ENCODE measurements at regions not wholly inside any gene's neighbourhood (a gene's known extent, or its start where the extent isn't known, plus 50 kb on each side); places are given as distances from the start of the nearest gene placed in this dataset.

DNA sequence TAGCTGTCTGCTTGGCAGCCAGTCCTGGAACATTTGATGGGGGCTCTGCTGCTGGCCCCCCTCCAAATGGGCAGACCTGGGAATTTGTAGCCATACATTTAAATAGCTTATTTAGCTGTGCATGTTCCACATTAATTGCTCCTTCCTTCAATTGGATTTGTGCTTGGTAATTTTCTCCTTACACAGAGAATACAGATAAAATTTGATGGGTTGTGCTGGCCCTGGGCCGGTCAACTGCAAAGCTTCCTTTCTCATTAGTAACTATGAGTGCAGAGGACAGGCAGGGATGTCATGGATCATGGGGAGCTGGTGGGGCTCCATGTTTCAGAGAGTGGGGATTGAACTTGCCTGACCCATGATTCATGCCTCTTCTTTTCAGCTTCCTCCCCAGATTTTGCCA lies 201.5 kb upstream of the GHITM start:
- no peak for TF ChIP-seq POLR2A (IDR thresholded peaks at IDR 0.05)
- no peak for TF ChIP-seq EP300 (IDR thresholded peaks at IDR 0.05)
- TF ChIP-seq, protein P1, sequence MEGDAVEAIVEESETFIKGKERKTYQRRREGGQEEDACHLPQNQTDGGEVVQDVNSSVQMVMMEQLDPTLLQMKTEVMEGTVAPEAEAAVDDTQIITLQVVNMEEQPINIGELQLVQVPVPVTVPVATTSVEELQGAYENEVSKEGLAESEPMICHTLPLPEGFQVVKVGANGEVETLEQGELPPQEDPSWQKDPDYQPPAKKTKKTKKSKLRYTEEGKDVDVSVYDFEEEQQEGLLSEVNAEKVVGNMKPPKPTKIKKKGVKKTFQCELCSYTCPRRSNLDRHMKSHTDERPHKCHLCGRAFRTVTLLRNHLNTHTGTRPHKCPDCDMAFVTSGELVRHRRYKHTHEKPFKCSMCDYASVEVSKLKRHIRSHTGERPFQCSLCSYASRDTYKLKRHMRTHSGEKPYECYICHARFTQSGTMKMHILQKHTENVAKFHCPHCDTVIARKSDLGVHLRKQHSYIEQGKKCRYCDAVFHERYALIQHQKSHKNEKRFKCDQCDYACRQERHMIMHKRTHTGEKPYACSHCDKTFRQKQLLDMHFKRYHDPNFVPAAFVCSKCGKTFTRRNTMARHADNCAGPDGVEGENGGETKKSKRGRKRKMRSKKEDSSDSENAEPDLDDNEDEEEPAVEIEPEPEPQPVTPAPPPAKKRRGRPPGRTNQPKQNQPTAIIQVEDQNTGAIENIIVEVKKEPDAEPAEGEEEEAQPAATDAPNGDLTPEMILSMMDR (IDR thresholded peaks at IDR 0.05), result no peak
- TF ChIP-seq POLR2AphosphoS5 (IDR thresholded peaks at IDR 0.05), result no peak
- WGBS, 2 donors (ENCODE audit: low coverage in 1 of 2), result 43% methylated on average over 1 of the region's 1 CpG; no CpG with 5 or more reads in 1 of the 2 donors
- Histone ChIP-seq H3K4me1 (no peaks in the 10 kb centered on the region), H3K27ac (no peak overlapping the region), H3K4me3 (no peak overlapping the region), H3K36me3 (no peaks in the 10 kb centered on the region), H3K9me3 (no peaks in the 10 kb centered on the region), H3K27me3 (no peaks in the 10 kb centered on the region)
- ATAC-seq, result no peak

DNA sequence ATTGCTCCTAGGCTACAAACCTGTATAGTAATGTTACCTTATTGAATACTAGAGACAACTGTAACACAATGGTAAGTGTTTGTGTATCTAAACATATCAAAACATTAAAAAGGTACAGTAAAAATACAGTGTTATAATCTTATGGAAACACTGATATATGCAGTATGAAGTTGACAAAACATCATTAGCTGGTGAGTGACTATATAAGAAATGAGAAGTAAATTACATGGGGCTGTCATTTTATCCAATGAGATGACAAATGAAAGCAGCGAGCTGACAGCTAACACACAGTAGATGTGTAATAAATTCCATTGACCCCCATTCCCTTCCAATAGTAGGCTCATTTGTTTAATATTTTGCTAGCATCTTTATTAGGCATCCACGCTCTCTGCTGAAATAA lies 198.1 kb upstream of the GHITM start:
- ATAC-seq, result no peak
- Histone ChIP-seq H3K36me3 (no peaks in the 10 kb centered on the region), H3K27me3 (peaks cover 10% of the 10 kb centered on the region), H3K4me3 (no peak overlapping the region), H3K27ac (no peak overlapping the region), H3K9me3 (no peaks in the 10 kb centered on the region), H3K4me1 (no peaks in the 10 kb centered on the region)
- no peak for TF ChIP-seq POLR2A (IDR thresholded peaks at IDR 0.05)
- TF ChIP-seq POLR2AphosphoS5 (IDR thresholded peaks at IDR 0.05), result no peak
- TF ChIP-seq EP300 (IDR thresholded peaks at IDR 0.05), result no peak
- TF ChIP-seq, protein P1 (IDR thresholded peaks at IDR 0.05), result no peak
- 65 to 71% methylated on average over 2 of the region's 2 CpGs for WGBS, 2 donors (ENCODE audit: low coverage in 1 of 2)

DNA sequence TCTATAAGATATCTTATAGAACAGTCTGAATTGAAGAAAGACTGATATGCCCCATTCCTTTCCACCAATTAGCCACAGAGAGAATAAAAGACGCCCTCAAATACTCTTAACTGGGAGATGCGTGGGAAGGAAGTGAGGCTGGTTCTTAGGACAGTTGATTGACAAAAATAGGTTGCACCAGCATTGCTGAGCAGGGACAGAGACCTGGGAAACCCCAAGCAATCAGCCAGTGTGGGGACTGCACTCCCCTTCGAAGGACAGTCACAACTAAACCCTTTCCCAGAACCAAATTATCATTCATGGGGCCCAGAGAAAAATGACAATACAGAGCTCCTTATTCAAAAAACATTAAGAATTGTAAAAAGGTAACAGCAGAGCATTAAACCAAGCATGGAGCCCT lies 196.9 kb upstream of the GHITM start:
- TF ChIP-seq POLR2A (IDR thresholded peaks at IDR 0.05) (no peak), EP300 (IDR thresholded peaks at IDR 0.05) (no peak), POLR2AphosphoS5 (IDR thresholded peaks at IDR 0.05) (no peak)
- TF ChIP-seq, protein P1 (IDR thresholded peaks at IDR 0.05), result no peak
- H3K36me3 ChIP-seq, result no peaks in the 10 kb centered on the region
- no peak for ATAC-seq
- H3K9me3 ChIP-seq, result no peaks in the 10 kb centered on the region
- no peaks in the 10 kb centered on the region for H3K4me1 ChIP-seq
- H3K4me3 ChIP-seq, result no peak overlapping the region
- H3K27me3 ChIP-seq, result peaks cover 22% of the 10 kb centered on the region
- WGBS, 2 donors (ENCODE audit: low coverage in 1 of 2), result 77 to 89% methylated on average over 3 of the region's 3 CpGs
- no peak overlapping the region for H3K27ac ChIP-seq

DNA sequence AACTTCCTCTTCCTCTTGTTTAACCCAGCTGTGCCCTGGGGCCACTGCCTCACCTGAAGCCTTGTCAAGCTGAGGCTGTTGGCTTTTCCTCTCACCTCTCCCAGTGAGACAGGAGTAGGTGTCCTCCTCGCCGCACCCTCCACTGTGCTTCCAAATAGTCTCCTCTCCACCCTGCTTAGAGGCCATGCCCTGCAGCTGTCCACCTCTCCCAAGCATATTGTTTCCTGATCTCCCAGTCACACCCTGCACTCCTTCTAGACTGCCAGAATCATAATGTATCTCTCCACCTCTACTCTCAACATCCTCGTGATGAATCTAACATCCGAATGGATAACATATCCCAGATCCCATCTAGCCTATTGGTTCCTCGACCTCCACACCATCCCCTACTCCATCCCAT lies 196.3 kb upstream of the GHITM start:
- Histone ChIP-seq H3K4me1 (no peaks in the 10 kb centered on the region), H3K36me3 (no peaks in the 10 kb centered on the region), H3K9me3 (no peaks in the 10 kb centered on the region), H3K4me3 (no peak overlapping the region), H3K27ac (no peak overlapping the region), H3K27me3 (peaks cover 24% of the 10 kb centered on the region)
- no peak for ATAC-seq
- TF ChIP-seq EP300 (IDR thresholded peaks at IDR 0.05) (no peak), POLR2A (IDR thresholded peaks at IDR 0.05) (no peak), POLR2AphosphoS5 (IDR thresholded peaks at IDR 0.05) (no peak)
- TF ChIP-seq, protein P1 (IDR thresholded peaks at IDR 0.05), result no peak
- WGBS, 2 donors (ENCODE audit: low coverage in 1 of 2), result 79 to 80% methylated on average over 3 to 5 of the region's 5 CpGs

DNA sequence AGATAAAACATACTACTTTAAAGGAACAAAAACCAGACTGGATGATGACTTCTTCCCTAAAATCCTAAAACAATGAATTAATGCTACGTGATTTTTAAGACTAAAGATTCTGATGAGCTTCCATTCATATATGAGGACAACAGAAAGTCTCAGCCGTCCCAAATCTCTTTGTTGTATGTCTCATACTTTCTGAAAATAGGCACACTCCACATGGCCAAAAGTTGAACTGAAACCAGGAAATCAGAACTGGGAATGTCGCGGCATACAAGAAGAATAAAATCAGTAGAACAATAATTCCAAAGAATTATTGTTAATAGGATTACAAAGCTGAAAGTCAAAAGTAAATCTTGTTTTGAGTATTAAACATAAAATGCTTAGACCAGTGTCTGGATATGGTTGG lies 195.4 kb upstream of the GHITM start:
- 72 to 74% methylated on average over 4 of the region's 4 CpGs for WGBS, 2 donors (ENCODE audit: low coverage in 1 of 2)
- TF ChIP-seq POLR2A (IDR thresholded peaks at IDR 0.05) (no peak), POLR2AphosphoS5 (IDR thresholded peaks at IDR 0.05) (no peak), EP300 (IDR thresholded peaks at IDR 0.05) (no peak)
- TF ChIP-seq, protein P1 (IDR thresholded peaks at IDR 0.05), result no peak

More for the DNA sequence above, 195.4 kb upstream of the GHITM start:
- H3K27me3 ChIP-seq, result peaks cover 24% of the 10 kb centered on the region
- H3K27ac ChIP-seq, result no peak overlapping the region
- no peak for ATAC-seq
- no peaks in the 10 kb centered on the region for H3K36me3 ChIP-seq
- H3K9me3 ChIP-seq, result no peaks in the 10 kb centered on the region
- no peaks in the 10 kb centered on the region for H3K4me1 ChIP-seq
- H3K4me3 ChIP-seq, result no peak overlapping the region
